ENCODE measurements at regions not wholly inside any gene's neighbourhood (a gene's known extent, or its start where the extent isn't known, plus 50 kb on each side); places are given as distances from the start of the nearest gene placed in this dataset.
A peak's percentile ranks its signal among the peaks of the same experiment; 100 is the strongest.

DNA sequence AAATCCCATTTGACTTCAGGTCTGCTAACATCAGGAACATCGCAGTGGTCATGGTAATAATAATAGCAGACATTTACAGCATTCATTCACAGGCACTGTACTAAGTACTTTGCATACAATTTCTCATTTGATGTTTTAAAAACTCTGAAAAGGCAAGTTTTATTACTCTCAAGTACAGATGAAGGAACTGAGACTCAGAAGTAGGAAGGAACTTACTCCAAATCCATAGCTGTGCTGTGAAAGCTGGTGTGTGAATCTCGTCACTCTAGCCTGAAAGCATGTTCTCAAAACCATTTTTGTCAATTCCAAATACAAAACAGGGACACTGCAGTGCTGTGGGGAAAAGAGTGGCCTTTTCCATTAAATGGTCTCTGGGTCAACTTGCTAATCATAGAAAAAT, 179.9 kb downstream of the FAM43A start:
- TF ChIP-seq CTCF (conservative IDR thresholded peaks at IDR 0.05), result no peak
- Mint-ChIP-seq H3K36me3 (no peaks in the 10 kb centered on the region), H3K9me3 (no peaks in the 10 kb centered on the region), H3K27me3 (peaks cover 19% of the 10 kb centered on the region), H3K4me1 (ENCODE audit: unreplicated experiment) (peaks cover 3% of the 10 kb centered on the region), H3K4me3 (no peak overlapping the region), H3K27ac (no peak overlapping the region)
- DNase-seq (ENCODE audit: extremely low spot score, unreplicated experiment), result no peak

- no peak for TF ChIP-seq CTCF (conservative IDR thresholded peaks at IDR 0.05)
- H3K36me3 Mint-ChIP-seq, result no peaks in the 10 kb centered on the region
- no peak overlapping the region for H3K27ac Mint-ChIP-seq
- H3K4me3 Mint-ChIP-seq, result no peak overlapping the region
- peaks cover 7% of the 10 kb centered on the region for H3K4me1 Mint-ChIP-seq (ENCODE audit: unreplicated experiment)
- H3K27me3 Mint-ChIP-seq, result peaks cover 19% of the 10 kb centered on the region
- no peak for DNase-seq (ENCODE audit: extremely low spot score, unreplicated experiment)
- no peaks in the 10 kb centered on the region for H3K9me3 Mint-ChIP-seq
Measured at GRCh38 chr3:194866236-194866635, 180.6 kb downstream of the FAM43A start.

DNA sequence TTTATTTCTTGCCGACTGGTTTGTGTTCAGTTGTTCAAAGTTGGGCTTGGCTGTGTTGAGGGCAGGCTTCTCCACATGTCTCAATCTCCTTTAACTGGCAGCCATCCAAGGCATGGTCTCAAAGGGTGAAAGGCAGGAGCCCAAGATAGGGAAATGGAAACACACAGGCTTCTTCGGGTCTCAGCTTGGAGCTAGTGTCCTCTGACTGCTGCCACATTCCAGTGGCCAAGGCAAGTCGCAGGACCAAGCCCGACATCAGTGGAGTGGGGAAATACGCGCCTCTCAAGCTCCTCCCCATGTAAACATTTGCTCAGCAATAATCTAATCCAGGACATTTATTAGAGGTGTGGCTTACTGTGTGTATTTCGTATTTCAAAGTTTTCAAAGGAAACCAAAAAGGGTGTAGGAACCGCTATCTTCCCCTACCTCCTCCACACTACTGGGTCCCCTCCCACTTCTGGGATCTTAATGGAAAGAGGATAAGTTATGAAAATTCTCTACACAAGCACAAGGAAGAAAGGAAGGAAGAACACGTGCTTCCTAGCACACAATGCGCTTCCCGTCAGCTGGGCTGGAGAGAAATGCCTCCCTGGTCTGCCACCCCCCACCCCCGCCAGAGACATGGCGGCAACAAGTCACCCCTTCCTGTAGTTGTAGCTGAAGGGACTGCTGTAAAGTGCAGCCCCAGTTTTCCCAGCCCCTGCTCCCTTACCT, 181.7 kb downstream of the FAM43A start:
- Mint-ChIP-seq H3K36me3 (no peaks in the 10 kb centered on the region), H3K27me3 (peaks cover 12% of the 10 kb centered on the region), H3K9me3 (no peaks in the 10 kb centered on the region), H3K4me3 (no peak overlapping the region), H3K4me1 (ENCODE audit: unreplicated experiment) (peaks cover 19% of the 10 kb centered on the region), H3K27ac (no peak overlapping the region)
- no peak for DNase-seq (ENCODE audit: extremely low spot score, unreplicated experiment)
- TF ChIP-seq CTCF (conservative IDR thresholded peaks at IDR 0.05), result no peak

- no peak for TF ChIP-seq CTCF (conservative IDR thresholded peaks at IDR 0.05)
- Mint-ChIP-seq H3K4me1 (ENCODE audit: unreplicated experiment) (peaks cover 26% of the 10 kb centered on the region), H3K27me3 (peaks cover 4% of the 10 kb centered on the region), H3K36me3 (no peaks in the 10 kb centered on the region), H3K4me3 (no peak overlapping the region), H3K9me3 (no peaks in the 10 kb centered on the region), H3K27ac (peak overlapping the region; percentile 6)
- DNase-seq (ENCODE audit: extremely low spot score, unreplicated experiment), result no peak
Measured at GRCh38 chr3:194868831-194869230, 183.1 kb downstream of the FAM43A start.

- no peak for TF ChIP-seq CTCF (conservative IDR thresholded peaks at IDR 0.05)
- no peaks in the 10 kb centered on the region for H3K36me3 Mint-ChIP-seq
- H3K9me3 Mint-ChIP-seq, result no peaks in the 10 kb centered on the region
- no peak overlapping the region for H3K27ac Mint-ChIP-seq
- H3K4me3 Mint-ChIP-seq, result no peak overlapping the region
- no peak for DNase-seq (ENCODE audit: extremely low spot score, unreplicated experiment)
- peaks cover 26% of the 10 kb centered on the region for H3K4me1 Mint-ChIP-seq (ENCODE audit: unreplicated experiment)
- H3K27me3 Mint-ChIP-seq, result peaks cover 4% of the 10 kb centered on the region
Measured at GRCh38 chr3:194869482-194870169, 183.9 kb downstream of the FAM43A start.
